ENCODE measurements at regions not wholly inside any gene's neighbourhood (a gene's known extent, or its start where the extent isn't known, plus 50 kb on each side); places are given as distances from the start of the nearest gene placed in this dataset.

GRCh38 chr12:127991485-127991884 lies 275.5 kb upstream of the TMEM132C start:
- no peak for TF ChIP-seq CTCF (IDR thresholded peaks at IDR 0.05; ENCODE audit: low read length)
- TF ChIP-seq EZH2 (IDR thresholded peaks at IDR 0.05; ENCODE audit: borderline replicate concordance, low read length), result no peak
